Endothelial cell of umbilical vein (primary cell): ENCODE measurements at regions not wholly inside any gene's neighbourhood (a gene's known extent, or its start where the extent isn't known, plus 50 kb on each side); places are given as distances from the start of the nearest gene placed in this dataset.

Source experiments
- BruUV-seq: library from RNA; stranded (reverse); fragments of 400-500 nt; replicated peaks from 2 replicates; lab custom pipeline; 2021; lab: Mats Ljungman, UMichigan
- CTCF ChIA-PET: fragments of 300-600, 350-600 bp; sonication (Branson Sonifier 250); formaldehyde crosslinking; loops from one replicate; lab custom pipeline; 2021; ENCODE audit warnings: antibody characterized with exemption, inconsistent platforms; lab: Charles Lee
- POLR2A ChIA-PET: fragments of 300-600, 350-600 bp; sonication (Branson Sonifier 250); formaldehyde crosslinking; loops from one replicate; lab custom pipeline; 2021; ENCODE audit warnings: antibody characterized with exemption, inconsistent platforms; lab: Charles Lee
- DNase-seq: peaks from one replicate; pipeline ENCODE4 v3.0.0-alpha.2; 2011; ENCODE audit warnings: low read depth, low spot score
- FAIRE-seq: peaks from 2 replicates; lab custom pipeline; 2011; peaks lifted over from hg19 to GRCh38; lab: Jason Lieb, UNC
- H2AFZ ChIP-seq: 2 replicates; pipeline ENCODE4 v1.6.0; 2012; ENCODE audit warnings: low read depth, low read length, control low read depth, inconsistent platforms
- H3K27ac ChIP-seq: 2 replicates; pipeline ENCODE4 v1.5.1; 2011; ENCODE audit warnings: low read depth, mild to moderate bottlenecking, control low read depth, low read length, moderate library complexity; ENCODE audit not compliant: insufficient read depth
- H3K27me3 ChIP-seq, 2 experiments: 2 replicates each; pipeline versions ENCODE4 v1.6.0 to v1.6.1; 2011; ENCODE audit warnings: low read length in 2 of 2, mixed read lengths in 1 of 2; ENCODE audit not compliant: control insufficient read depth in 2 of 2, insufficient read depth in 2 of 2
- H3K36me3 ChIP-seq, 2 experiments: 2 replicates in 1 of 2; 3 replicates in 1 of 2; pipeline ENCODE4 v1.5.1; 2011; ENCODE audit warnings: low read length in 2 of 2, mild to moderate bottlenecking in 1 of 2, moderate library complexity in 1 of 2; ENCODE audit not compliant: control insufficient read depth in 2 of 2, insufficient read depth in 2 of 2; ENCODE audit errors: extremely low read depth in 1 of 2
- H3K4me1 ChIP-seq: 3 replicates; pipeline ENCODE4 v1.5.1; 2011; ENCODE audit warnings: mild to moderate bottlenecking, low read length; ENCODE audit not compliant: control insufficient read depth, insufficient read depth; ENCODE audit errors: extremely low read depth
- H3K4me2 ChIP-seq: 2 replicates; pipeline ENCODE4 v1.6.1; 2011; ENCODE audit warnings: low read length, control low read depth, mixed read lengths; ENCODE audit not compliant: insufficient read depth
- H3K4me3 ChIP-seq, 3 experiments: fragments of 200-600 bp in 1 of 3; sonication (generic), shearing (Covaris generic) in 1 of 3; replicated peaks in 1 of 3; 2 replicates each; pipeline ENCODE4 v1.5.1; 2011 to 2016; ENCODE audit warnings: control low read depth in 3 of 3, low read length in 3 of 3, mild to moderate bottlenecking in 2 of 3, inconsistent platforms in 1 of 3, low read depth in 1 of 3, moderate library complexity in 1 of 3; ENCODE audit not compliant: insufficient read depth in 1 of 3
- H3K79me2 ChIP-seq: 2 replicates; pipeline ENCODE4 v1.6.0; 2012; ENCODE audit warnings: low read length, inconsistent platforms; ENCODE audit not compliant: control insufficient read depth, insufficient read depth
- H3K9ac ChIP-seq: replicated peaks from 2 replicates; pipeline ENCODE3; 2011; ENCODE audit warnings: low read length, control low read depth; ENCODE audit not compliant: insufficient read depth; ENCODE audit errors: extremely low read depth
- H3K9me1 ChIP-seq: replicated peaks from 3 replicates; pipeline ENCODE4 v1.6.0; 2011; ENCODE audit warnings: mild to moderate bottlenecking, low read length; ENCODE audit not compliant: control insufficient read depth, insufficient read depth; ENCODE audit errors: extremely low read depth
- H3K9me3 ChIP-seq: replicated peaks from 2 replicates; pipeline ENCODE4 v1.5.1; 2012; ENCODE audit warnings: low read length, inconsistent platforms; ENCODE audit not compliant: control insufficient read depth, insufficient read depth
- H4K20me1 ChIP-seq: replicated peaks from 2 replicates; pipeline ENCODE3; 2011; ENCODE audit warnings: mild to moderate bottlenecking, low read length; ENCODE audit not compliant: control insufficient read depth, insufficient read depth; ENCODE audit errors: extremely low read depth
- CTCF ChIP-seq, 2 donors: IDR thresholded peaks; 1 replicate in 1 of 2; 2 replicates in 1 of 2; pipeline ENCODE4 v1.5.1; 2011; ENCODE audit warnings: low read length in 2 of 2, mild to moderate bottlenecking in 2 of 2, moderate library complexity in 2 of 2, control low read depth in 1 of 2, inconsistent platforms in 1 of 2, low read depth in 1 of 2; ENCODE audit not compliant: insufficient read depth in 1 of 2; ENCODE audit errors: extremely low read depth in 1 of 2
- EZH2 ChIP-seq: IDR thresholded peaks from 2 replicates; pipeline ENCODE4 v1.6.1; 2012; ENCODE audit warnings: borderline replicate concordance, low read depth, mild to moderate bottlenecking, moderate library complexity, low read length, inconsistent platforms; ENCODE audit not compliant: severe bottlenecking
- FOS ChIP-seq: IDR thresholded peaks from 2 replicates; pipeline ENCODE4 v1.6.1; 2011; ENCODE audit warnings: mild to moderate bottlenecking, low read length, moderate library complexity, borderline replicate concordance; ENCODE audit not compliant: insufficient read depth
- GATA2 ChIP-seq: IDR thresholded peaks from 2 replicates; pipeline ENCODE4 v1.7.0; 2011; ENCODE audit warnings: low read depth, mild to moderate bottlenecking, moderate library complexity, mixed read lengths, low read length; ENCODE audit not compliant: insufficient read length, insufficient read depth
- JUN ChIP-seq: IDR thresholded peaks from 2 replicates; pipeline ENCODE4 v1.6.1; 2011; ENCODE audit warnings: borderline replicate concordance, low read depth; ENCODE audit not compliant: insufficient read length, insufficient read depth
- MAX ChIP-seq: IDR thresholded peaks from 2 replicates; pipeline ENCODE4 v1.6.1; 2011; ENCODE audit not compliant: insufficient read depth, insufficient read length
- MYC ChIP-seq: IDR thresholded peaks from one replicate; pipeline ENCODE4 v1.6.1; 2011; ENCODE audit warnings: mild to moderate bottlenecking, low read depth, low read length
- POLR2A ChIP-seq: IDR thresholded peaks from 2 replicates; pipeline ENCODE4 v1.6.1; 2012; ENCODE audit warnings: low read depth, mild to moderate bottlenecking, control low read depth, low read length
- POLR2AphosphoS5 ChIP-seq: IDR thresholded peaks from 2 replicates; pipeline ENCODE4 v1.6.1; 2012; ENCODE audit warnings: low read depth, mild to moderate bottlenecking, control low read depth, low read length, moderate library complexity; ENCODE audit not compliant: insufficient read depth
- dilution Hi-C: fragments of 300-500 bp; cut with MboI; formaldehyde crosslinking; loops from one replicate; pipeline ENCODE4 v1.15.0; 2019; ENCODE audit warnings: low sequenced_read_pairs; ENCODE audit not compliant: extremely low pct_ligation_motif_present
- intact Hi-C: fragments of 100-400 bp; cut with micrococcal nuclease; formaldehyde crosslinking; loops from one replicate; pipeline ENCODE4 v1.10.0; 2022

- Histone ChIP-seq H3K9ac (no peak overlapping the region), H3K27me3 (no peaks in the 10 kb centered on the region), H3K4me3 (no peak overlapping the region), H4K20me1 (no peaks in the 10 kb centered on the region), H3K9me3 (no peaks in the 10 kb centered on the region), H3K36me3 (no peaks in the 10 kb centered on the region), H2AFZ (no peak overlapping the region), H3K4me2 (no peak overlapping the region), H3K27ac (no peak overlapping the region), H3K4me1 (peaks cover 4% of the 10 kb centered on the region), H3K9me1 (no peaks in the 10 kb centered on the region), H3K79me2 (no peaks in the 10 kb centered on the region)
- dilution Hi-C loops (no loop called here), intact Hi-C loops (no loop called here)
- POLR2A ChIA-PET, result no interaction called here
- FAIRE-seq (no peak), DNase-seq (no peak)
- TF ChIP-seq GATA2, result no peak
- TF ChIP-seq EZH2, result no peak
- TF ChIP-seq CTCF (IDR thresholded peaks at IDR 0.05; ENCODE audit: extremely low read depth in 1 of 2, insufficient read depth in 1 of 2, low read depth in 1 of 2, low read length in 2 of 2), result no peak
- TF ChIP-seq POLR2A, result no peak
- no peak for TF ChIP-seq MAX
- TF ChIP-seq FOS, result no peak
- no peak for TF ChIP-seq JUN
- TF ChIP-seq MYC, result no peak
- TF ChIP-seq POLR2AphosphoS5, result no peak
- CTCF ChIA-PET, result interaction anchor here (0.9 to 1.0 kb wide), 2 partner anchors 13 to 21 kb away, joined by 3 read pairs; no protein-coding TSS in a partner anchor
- BruUV-seq, result no TSS peak
Measured at GRCh38 chr6:76593668-76594067, 521.2 kb upstream of the IMPG1 start.
